Omental fat pad (tissue), 3 donors: ENCODE measurements at regions not wholly inside any gene's neighbourhood (a gene's known extent, or its start where the extent isn't known, plus 50 kb on each side); places are given as distances from the start of the nearest gene placed in this dataset.

ENCODE experiments used
- ATAC-seq: fragments of 150-250 bp; one replicate; pipeline ENCODE4 v1.9.1; 2016; ENCODE audit warnings: mild to moderate bottlenecking, moderate library complexity; ENCODE audit not compliant: low FRiP score
- DNase-seq: peaks from one replicate; pipeline ENCODE4 v3.0.0-alpha.2; 2019; ENCODE audit warnings: low spot score
- CTCF ChIP-seq, 3 donors: fragments of 450-650 bp; IDR thresholded peaks; one replicate each; pipeline ENCODE4 v1.5.1; 2016 to 2017; ENCODE audit warnings: antibody characterized with exemption in 3 of 3, mild to moderate bottlenecking in 3 of 3, moderate library complexity in 2 of 3

GRCh38 chr17:77881545-77881944 lies 77.0 kb upstream of the TNRC6C start:
- ATAC-seq (peak; percentile 25), DNase-seq (no peak)
- TF ChIP-seq CTCF (IDR thresholded peaks at IDR 0.05), result no peak

GRCh38 chr17:77882040-77882439 lies 76.5 kb upstream of the TNRC6C start:
- TF ChIP-seq CTCF (IDR thresholded peaks at IDR 0.05), result no peak
- no peak for ATAC-seq
- no peak for DNase-seq

GRCh38 chr17:77882481-77883212 lies 75.9 kb upstream of the TNRC6C start:
- DNase-seq (peak; percentile 43), ATAC-seq (peak; percentile 72)
- TF ChIP-seq CTCF (IDR thresholded peaks at IDR 0.05), result no peak

- DNase-seq (no peak), ATAC-seq (no peak)
- no peak for TF ChIP-seq CTCF (IDR thresholded peaks at IDR 0.05)
Measured at GRCh38 chr17:77883213-77883650, 75.3 kb upstream of the TNRC6C start.

- TF ChIP-seq CTCF (IDR thresholded peaks at IDR 0.05), result no peak
- DNase-seq, result no peak
- no peak for ATAC-seq
Measured at GRCh38 chr17:77884019-77884418, 74.5 kb upstream of the TNRC6C start.

GRCh38 chr17:77884967-77885641 lies 73.4 kb upstream of the TNRC6C start:
- no peak for TF ChIP-seq CTCF (IDR thresholded peaks at IDR 0.05)
- ATAC-seq (no peak), DNase-seq (no peak)
